ENCODE measurements at regions not wholly inside any gene's neighbourhood (a gene's known extent, or its start where the extent isn't known, plus 50 kb on each side); places are given as distances from the start of the nearest gene placed in this dataset.

- TF ChIP-seq EP300 (IDR thresholded peaks at IDR 0.05) = no peak
- TF ChIP-seq POLR2A (IDR thresholded peaks at IDR 0.05) = no peak
- TF ChIP-seq POLR2AphosphoS5 (IDR thresholded peaks at IDR 0.05) = no peak
- H3K4me3 ChIP-seq = no peak overlapping the region
- no peaks in the 10 kb centered on the region for H3K27me3 ChIP-seq
- no peak for ATAC-seq
- WGBS, 2 donors (ENCODE audit: low coverage in 1 of 2) = 55 to 64% methylated on average over 5 to 7 of the region's 7 CpGs
- no peaks in the 10 kb centered on the region for H3K36me3 ChIP-seq
- peaks cover 0 to 5% (median 0%) of the 10 kb centered on the region in 3 donors for H3K4me1 ChIP-seq
- H3K27ac ChIP-seq = no peak overlapping the region
- no peaks in the 10 kb centered on the region for H3K9me3 ChIP-seq
These were observed 70.9 kb upstream of the CCDC71L start for GRCh38 chr7:106731646-106732444.

GRCh38 chr7:106735637-106736036 lies 74.7 kb upstream of the CCDC71L start:
- WGBS, 2 donors (ENCODE audit: low coverage in 1 of 2) = 67 to 100% methylated on average over 1 of the region's 1 CpG
- Histone ChIP-seq H3K36me3 (no peaks in the 10 kb centered on the region), H3K9me3 (no peaks in the 10 kb centered on the region), H3K4me3 (no peak overlapping the region), H3K4me1 (peaks cover 0 to 8% (median 0%) of the 10 kb centered on the region in 3 donors), H3K27me3 (no peaks in the 10 kb centered on the region), H3K27ac (no peak overlapping the region)
- ATAC-seq = no peak
- TF ChIP-seq POLR2AphosphoS5 (IDR thresholded peaks at IDR 0.05) = no peak
- no peak for TF ChIP-seq CTCF (IDR thresholded peaks at IDR 0.05)
- TF ChIP-seq EP300 (IDR thresholded peaks at IDR 0.05) = no peak
- TF ChIP-seq POLR2A (IDR thresholded peaks at IDR 0.05) = no peak

- H3K9me3 ChIP-seq = no peaks in the 10 kb centered on the region
- no peak for TF ChIP-seq EP300 (IDR thresholded peaks at IDR 0.05)
- TF ChIP-seq POLR2A (IDR thresholded peaks at IDR 0.05) = no peak
- no peak for TF ChIP-seq CTCF (IDR thresholded peaks at IDR 0.05)
- TF ChIP-seq POLR2AphosphoS5 (IDR thresholded peaks at IDR 0.05) = no peak
- H3K4me1 ChIP-seq = peaks cover 0 to 8% (median 0%) of the 10 kb centered on the region in 3 donors
- H3K27me3 ChIP-seq = no peaks in the 10 kb centered on the region
- no peak for ATAC-seq
- no peaks in the 10 kb centered on the region for H3K36me3 ChIP-seq
- 65 to 91% methylated on average over 3 of the region's 3 CpGs for WGBS, 2 donors (ENCODE audit: low coverage in 1 of 2)
- H3K27ac ChIP-seq = no peak overlapping the region
- no peak overlapping the region for H3K4me3 ChIP-seq
These were observed 75.2 kb upstream of the CCDC71L start for GRCh38 chr7:106736123-106736507.

GRCh38 chr7:106736508-106737201 lies 75.7 kb upstream of the CCDC71L start:
- H3K4me3 ChIP-seq = no peak overlapping the region
- no peak overlapping the region for H3K27ac ChIP-seq
- peaks cover 0 to 8% (median 0%) of the 10 kb centered on the region in 3 donors for H3K4me1 ChIP-seq
- peak; percentile 78 for ATAC-seq
- no peaks in the 10 kb centered on the region for H3K36me3 ChIP-seq
- no peaks in the 10 kb centered on the region for H3K9me3 ChIP-seq
- TF ChIP-seq POLR2A (IDR thresholded peaks at IDR 0.05) (no peak), CTCF (IDR thresholded peaks at IDR 0.05) (peak; percentile 28 to 70 (median 67)), EP300 (IDR thresholded peaks at IDR 0.05) (no peak), POLR2AphosphoS5 (IDR thresholded peaks at IDR 0.05) (no peak)
- no peaks in the 10 kb centered on the region for H3K27me3 ChIP-seq
- WGBS, 2 donors (ENCODE audit: low coverage in 1 of 2) = 24 to 49% methylated on average over 4 to 5 of the region's 5 CpGs

- H3K9me3 ChIP-seq = no peaks in the 10 kb centered on the region
- no peaks in the 10 kb centered on the region for H3K36me3 ChIP-seq
- no peak for TF ChIP-seq POLR2AphosphoS5 (IDR thresholded peaks at IDR 0.05)
- TF ChIP-seq CTCF (IDR thresholded peaks at IDR 0.05) = peak in 3 of 4 experiments; percentile 21 to 31 (median 23)
- H3K4me1 ChIP-seq = peaks cover 0 to 8% (median 0%) of the 10 kb centered on the region in 3 donors
- 43 to 76% methylated on average over 1 of the region's 1 CpG for WGBS, 2 donors (ENCODE audit: low coverage in 1 of 2)
- no peak overlapping the region for H3K4me3 ChIP-seq
- no peaks in the 10 kb centered on the region for H3K27me3 ChIP-seq
- no peak for ATAC-seq
- no peak overlapping the region for H3K27ac ChIP-seq
These were observed 76.2 kb upstream of the CCDC71L start for GRCh38 chr7:106737202-106737562.

All from gastroesophageal sphincter (tissue), 4 donors.